Gastrocnemius medialis (tissue), 4 donors: ENCODE measurements at regions not wholly inside any gene's neighbourhood (a gene's known extent, or its start where the extent isn't known, plus 50 kb on each side); places are given as distances from the start of the nearest gene placed in this dataset.

ENCODE experiments used
- ATAC-seq, 2 donors: fragments of 150-250 bp; one replicate each; pipeline ENCODE4 v1.9.1; 2016
- DNase-seq, 2 donors: peaks; one replicate each; pipeline ENCODE4 v3.0.0-alpha.2; 2019
- H3K27ac ChIP-seq, 4 donors: fragments of 200-600 bp; sonication (generic); 1 replicate in 1 of 4; 2 replicates in 3 of 4; pipeline ENCODE4 v1.5.1; 2016 to 2018; ENCODE audit warnings: mild to moderate bottlenecking in 2 of 4, moderate library complexity in 1 of 4
- H3K27me3 ChIP-seq, 3 donors: fragments of 200-600 bp; sonication (generic) in 2 of 3; 1 replicate in 1 of 3; 2 replicates in 2 of 3; pipeline versions ENCODE4 v1.5.1 to v1.6.0; 2016 to 2019; ENCODE audit warnings: mild to moderate bottlenecking in 1 of 3, moderate library complexity in 1 of 3
- H3K36me3 ChIP-seq, 2 donors: fragments of 200-600 bp; sonication (generic) in 1 of 2; one replicate each; pipeline ENCODE4 v1.5.1; 2017 to 2018
- H3K4me1 ChIP-seq, 2 donors: fragments of 200-600 bp; sonication (generic) in 1 of 2; one replicate each; pipeline ENCODE4 v1.5.1; 2016 to 2017; ENCODE audit warnings: mild to moderate bottlenecking in 2 of 2
- H3K4me3 ChIP-seq, 4 donors: fragments of 200-600 bp; sonication (generic) in 3 of 4; 1 replicate in 1 of 4; 2 replicates in 3 of 4; pipeline ENCODE4 v1.5.1; 2016 to 2019; ENCODE audit warnings: mild to moderate bottlenecking in 2 of 4
- H3K9me3 ChIP-seq, 3 donors: fragments of 200-600 bp; sonication (generic) in 2 of 3; 1 replicate in 1 of 3; 2 replicates in 2 of 3; pipeline ENCODE4 v1.5.1; 2016 to 2019
- CTCF ChIP-seq, 5 experiments: fragments of 450-650 bp in 3 of 5; fragments of 200-600 bp in 2 of 5; sonication (generic) in 2 of 5; IDR thresholded peaks in 4 of 5; conservative IDR thresholded peaks in 1 of 5; 1 replicate in 4 of 5; 2 replicates in 1 of 5; pipeline ENCODE4 v1.5.1; 2016 to 2019; ENCODE audit warnings: antibody characterized with exemption in 5 of 5, mild to moderate bottlenecking in 3 of 5, moderate library complexity in 3 of 5
- POLR2A ChIP-seq, 2 donors: fragments of 450-650 bp; IDR thresholded peaks; one replicate each; pipeline ENCODE4 v1.6.1; 2017; ENCODE audit warnings: antibody characterized with exemption in 2 of 2, mild to moderate bottlenecking in 2 of 2, moderate library complexity in 2 of 2
- in situ Hi-C, 4 donors: fragments of 200-750 bp; cut with MboI; loops; one replicate each; pipeline versions ENCODE4 v1.15.0 to v1.8.0; 2017; ENCODE audit warnings: low sequenced_read_pairs in 4 of 4
- intact Hi-C: fragments of 100-400 bp; cut with DNase I; formaldehyde crosslinking; loops from one replicate; pipeline ENCODE4 v1.15.1; 2023; ENCODE audit warnings: low total_unique reads

GRCh38 chr13:47502166-47502565 lies 498.9 kb downstream of the SUCLA2 start:
- ATAC-seq (no peak), DNase-seq (no peak)
- Histone ChIP-seq H3K27ac (no peak overlapping the region), H3K9me3 (no peaks in the 10 kb centered on the region), H3K4me3 (no peak overlapping the region), H3K27me3 (no peaks in the 10 kb centered on the region), H3K4me1 (no peaks in the 10 kb centered on the region), H3K36me3 (no peaks in the 10 kb centered on the region)
- intact Hi-C loops (no loop called here), in situ Hi-C loops (no loop called here)
- TF ChIP-seq CTCF (IDR thresholded peaks at IDR 0.05 in 4 of 5, conservative IDR thresholded peaks at IDR 0.05 in 1 of 5), result no peak
- TF ChIP-seq POLR2A (IDR thresholded peaks at IDR 0.05), result no peak

- Histone ChIP-seq H3K27me3 (no peaks in the 10 kb centered on the region), H3K36me3 (no peaks in the 10 kb centered on the region), H3K9me3 (no peaks in the 10 kb centered on the region), H3K4me3 (no peak overlapping the region), H3K27ac (peak overlapping the region in 2 of 4 donors; percentile 30 to 65), H3K4me1 (no peaks in the 10 kb centered on the region)
- peak; percentile 69 to 86 for ATAC-seq
- intact Hi-C loops, result loop anchor here (5.0 kb wide), 1 partner anchor 72 kb away; no protein-coding TSS in a partner anchor
- DNase-seq, result no peak
- in situ Hi-C loops, result no loop called here
- TF ChIP-seq POLR2A (IDR thresholded peaks at IDR 0.05), result no peak
- no peak for TF ChIP-seq CTCF (IDR thresholded peaks at IDR 0.05 in 4 of 5, conservative IDR thresholded peaks at IDR 0.05 in 1 of 5)
Measured at GRCh38 chr13:47499358-47500150, 501.5 kb downstream of the SUCLA2 start.

- TF ChIP-seq CTCF (IDR thresholded peaks at IDR 0.05 in 4 of 5, conservative IDR thresholded peaks at IDR 0.05 in 1 of 5) (no peak), POLR2A (IDR thresholded peaks at IDR 0.05) (no peak)
- Histone ChIP-seq H3K4me3 (no peak overlapping the region), H3K4me1 (no peaks in the 10 kb centered on the region), H3K9me3 (no peaks in the 10 kb centered on the region), H3K27me3 (no peaks in the 10 kb centered on the region), H3K27ac (no peak overlapping the region), H3K36me3 (no peaks in the 10 kb centered on the region)
- intact Hi-C loops (no loop called here), in situ Hi-C loops (no loop called here)
- DNase-seq (no peak), ATAC-seq (no peak)
Measured at GRCh38 chr13:47484548-47484947, 516.5 kb downstream of the SUCLA2 start.

GRCh38 chr13:47481536-47481935 lies 519.5 kb downstream of the SUCLA2 start:
- DNase-seq (no peak), ATAC-seq (no peak)
- intact Hi-C loops, result no loop called here
- Histone ChIP-seq H3K36me3 (no peaks in the 10 kb centered on the region), H3K4me1 (no peaks in the 10 kb centered on the region), H3K4me3 (no peak overlapping the region), H3K27ac (no peak overlapping the region), H3K9me3 (no peaks in the 10 kb centered on the region), H3K27me3 (no peaks in the 10 kb centered on the region)
- no peak for TF ChIP-seq CTCF (IDR thresholded peaks at IDR 0.05 in 4 of 5, conservative IDR thresholded peaks at IDR 0.05 in 1 of 5)
- in situ Hi-C loops, result no loop called here

GRCh38 chr13:47480951-47481350 lies 520.1 kb downstream of the SUCLA2 start:
- in situ Hi-C loops, result no loop called here
- Histone ChIP-seq H3K9me3 (no peaks in the 10 kb centered on the region), H3K27ac (no peak overlapping the region), H3K4me3 (no peak overlapping the region), H3K36me3 (no peaks in the 10 kb centered on the region), H3K27me3 (no peaks in the 10 kb centered on the region), H3K4me1 (no peaks in the 10 kb centered on the region)
- TF ChIP-seq CTCF (IDR thresholded peaks at IDR 0.05 in 4 of 5, conservative IDR thresholded peaks at IDR 0.05 in 1 of 5), result no peak
- no peak for TF ChIP-seq POLR2A (IDR thresholded peaks at IDR 0.05)
- intact Hi-C loops, result no loop called here
- DNase-seq, result no peak
- ATAC-seq, result no peak
